ENCODE measurements at regions not wholly inside any gene's neighbourhood (a gene's known extent, or its start where the extent isn't known, plus 50 kb on each side); places are given as distances from the start of the nearest gene placed in this dataset.

GRCh38 chr1:110726755-110727154 lies 52.0 kb upstream of the KCNA3 start:
- Mint-ChIP-seq H3K36me3 (ENCODE audit: low read depth) (peaks cover 5% of the 10 kb centered on the region), H3K4me1 (peaks cover 29% of the 10 kb centered on the region), H3K27ac (peak overlapping the region; percentile 85), H3K9me3 (no peaks in the 10 kb centered on the region), H3K4me3 (peak overlapping the region; percentile 52), H3K27me3 (no peaks in the 10 kb centered on the region)
- DNase-seq: no peak
- ChIA-PET POLR2A (interaction anchor here (0.6 kb wide), 1 partner anchor 107 kb away, joined by 3 read pairs; no protein-coding TSS in a partner anchor), CTCF (interaction anchor here (0.8 to 1.6 kb wide), 5 partner anchors 9 to 78 kb away, joined by 3 to 6 read pairs (median 3); no protein-coding TSS in a partner anchor)
